Amniotic stem cell (primary cell): ENCODE measurements at regions not wholly inside any gene's neighbourhood (a gene's known extent, or its start where the extent isn't known, plus 50 kb on each side); places are given as distances from the start of the nearest gene placed in this dataset.
"Not testable (repeated sequence)": the region's sequence is repeated elsewhere in the genome, so short reads cannot be mapped to it uniquely, and the experiment has no call there.

Source experiments
- DNase-seq: peaks from one replicate; lab custom pipeline; 2025; lab: John Stamatoyannopoulos, UW

GRCh38 chr5:117144086-117144485 is 569.5 kb upstream of the SEMA6A start:
- DNase-seq = no peak

- DNase-seq = no peak
Measured at GRCh38 chr5:117143406-117143805, 568.8 kb upstream of the SEMA6A start.

- DNase-seq = no peak
Measured at GRCh38 chr5:117138523-117138922, 563.9 kb upstream of the SEMA6A start.

- no peak for DNase-seq
Measured at GRCh38 chr5:117135851-117136250, 561.2 kb upstream of the SEMA6A start.

- DNase-seq = no peak
Measured at GRCh38 chr5:117133198-117133597, 558.6 kb upstream of the SEMA6A start.

GRCh38 chr5:117131876-117132275 is 557.3 kb upstream of the SEMA6A start:
- no peak for DNase-seq

GRCh38 chr5:117131048-117131679 is 556.5 kb upstream of the SEMA6A start:
- DNase-seq = no peak

GRCh38 chr5:117118499-117118898 is 543.9 kb upstream of the SEMA6A start:
- no peak for DNase-seq

- not testable (repeated sequence) for DNase-seq
Measured at GRCh38 chr5:117117314-117117713, 542.7 kb upstream of the SEMA6A start.

GRCh38 chr5:117110548-117110947 is 535.9 kb upstream of the SEMA6A start:
- no peak for DNase-seq

- no peak for DNase-seq
Measured at GRCh38 chr5:117107859-117108258, 533.2 kb upstream of the SEMA6A start.

- DNase-seq = no peak
Measured at GRCh38 chr5:117103703-117104102, 529.1 kb upstream of the SEMA6A start.

GRCh38 chr5:117102591-117102990 is 528.0 kb upstream of the SEMA6A start:
- DNase-seq = no peak

GRCh38 chr5:117100176-117100575 is 525.6 kb upstream of the SEMA6A start:
- no peak for DNase-seq

- no peak for DNase-seq
Measured at GRCh38 chr5:117098094-117098493, 523.5 kb upstream of the SEMA6A start.

- DNase-seq = no peak
Measured at GRCh38 chr5:117095346-117096332, 521.0 kb upstream of the SEMA6A start.

- DNase-seq = no peak
Measured at GRCh38 chr5:117094114-117094815, 519.6 kb upstream of the SEMA6A start.

- no peak for DNase-seq
Measured at GRCh38 chr5:117093653-117094052, 519.0 kb upstream of the SEMA6A start.

GRCh38 chr5:117089001-117089400 is 514.4 kb upstream of the SEMA6A start:
- no peak for DNase-seq

- no peak for DNase-seq
Measured at GRCh38 chr5:117088176-117088575, 513.6 kb upstream of the SEMA6A start.

- DNase-seq = no peak
Measured at GRCh38 chr5:117084067-117084466, 509.4 kb upstream of the SEMA6A start.

GRCh38 chr5:117082977-117083376 is 508.4 kb upstream of the SEMA6A start:
- no peak for DNase-seq

- no peak for DNase-seq
Measured at GRCh38 chr5:117077142-117077541, 502.5 kb upstream of the SEMA6A start.
